ENCODE measurements at regions not wholly inside any gene's neighbourhood (a gene's known extent, or its start where the extent isn't known, plus 50 kb on each side); places are given as distances from the start of the nearest gene placed in this dataset.
A peak's percentile ranks its signal among the peaks of the same experiment; 100 is the strongest.

DNA sequence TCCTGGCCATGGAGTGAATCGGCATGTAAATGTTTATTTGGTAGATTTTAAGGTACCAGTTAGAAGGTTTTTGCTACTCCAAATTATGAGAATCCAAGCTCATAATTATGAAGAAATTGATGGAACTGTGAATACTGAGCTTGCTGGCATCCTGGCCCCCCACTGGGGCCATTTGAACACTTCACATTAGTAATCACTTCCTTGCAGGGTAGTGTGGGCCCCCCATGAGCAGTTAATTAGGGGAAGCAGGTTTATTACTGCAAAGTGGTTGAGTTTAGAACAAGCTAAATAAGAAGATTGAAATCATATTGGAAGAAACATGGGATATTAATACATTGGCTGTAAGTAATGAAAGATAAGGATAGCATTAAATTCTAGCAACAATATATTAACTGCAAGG, 86.7 kb downstream of the S1PR1 start:
- no peak for DNase-seq

DNA sequence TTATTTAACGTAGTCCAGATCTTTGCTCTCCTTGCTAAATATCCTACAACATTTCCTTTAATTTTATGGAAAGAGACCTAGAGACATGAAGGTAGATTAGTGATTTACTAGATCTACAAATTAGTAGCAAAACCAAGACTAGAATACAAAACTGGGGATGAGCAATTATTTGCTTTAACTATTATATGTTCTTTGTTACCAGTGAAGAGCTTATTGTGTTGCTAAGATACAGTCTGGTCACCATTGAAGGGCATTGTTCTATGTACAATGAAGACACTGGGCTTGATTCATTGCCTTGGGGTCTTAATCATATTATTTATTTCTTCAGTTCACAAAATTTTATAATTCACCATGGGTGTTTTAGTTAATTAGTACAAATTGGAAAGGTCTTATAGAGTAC, 88.3 kb downstream of the S1PR1 start:
- DNase-seq: no peak

DNA sequence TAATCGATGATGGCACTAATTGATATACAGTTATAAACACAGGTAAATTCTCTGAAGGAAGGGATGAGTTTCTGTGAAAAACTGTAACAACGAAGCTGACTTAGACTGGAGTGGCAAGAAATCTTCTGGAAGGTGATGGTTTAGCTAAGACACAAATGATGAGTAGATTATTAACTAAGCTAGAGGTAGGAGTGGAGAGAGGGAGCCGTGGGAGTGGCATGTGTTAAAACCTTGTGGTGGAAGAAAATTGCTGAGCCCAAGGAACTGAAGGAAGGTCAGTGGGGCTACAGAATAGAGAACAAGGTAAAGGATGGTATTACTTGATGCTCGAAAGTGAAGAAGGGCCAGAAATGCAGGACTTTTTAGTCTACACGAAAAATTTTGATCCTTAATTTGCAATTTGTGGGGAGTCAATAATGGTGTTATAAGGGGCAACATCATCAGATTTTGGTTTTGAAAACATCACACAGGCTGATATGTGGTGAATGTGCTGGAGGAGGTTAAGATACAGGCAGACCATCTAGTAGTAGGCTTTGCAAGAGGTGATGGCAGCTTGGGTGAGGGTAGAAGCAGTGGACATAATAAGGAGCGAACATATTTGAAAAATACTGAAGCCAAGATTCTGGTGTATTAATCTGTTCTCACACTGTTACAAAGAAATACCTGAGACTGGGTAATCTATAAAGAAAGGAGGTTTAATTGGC, 93.8 kb downstream of the S1PR1 start:
- DNase-seq: no peak

DNA sequence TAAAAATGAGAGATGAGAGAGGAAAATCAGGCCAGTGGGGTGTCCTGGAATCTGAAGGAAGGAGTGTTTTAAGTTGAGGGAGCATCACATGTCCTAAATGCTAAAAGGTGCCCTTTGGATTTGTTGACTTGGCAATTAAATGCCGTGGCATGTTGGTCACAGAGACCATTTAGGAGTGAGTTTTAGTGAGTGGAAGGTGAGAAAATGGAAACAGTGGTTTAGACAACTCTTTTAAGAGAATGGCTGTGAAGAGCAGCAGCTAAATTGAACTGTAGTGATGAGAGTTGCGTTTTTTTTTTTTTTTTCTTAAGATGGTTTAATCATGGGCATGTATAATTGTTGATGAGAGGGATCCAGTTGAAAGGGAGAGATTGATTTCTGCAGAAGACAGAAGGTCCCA, 95.0 kb downstream of the S1PR1 start:
- no peak for DNase-seq

DNA sequence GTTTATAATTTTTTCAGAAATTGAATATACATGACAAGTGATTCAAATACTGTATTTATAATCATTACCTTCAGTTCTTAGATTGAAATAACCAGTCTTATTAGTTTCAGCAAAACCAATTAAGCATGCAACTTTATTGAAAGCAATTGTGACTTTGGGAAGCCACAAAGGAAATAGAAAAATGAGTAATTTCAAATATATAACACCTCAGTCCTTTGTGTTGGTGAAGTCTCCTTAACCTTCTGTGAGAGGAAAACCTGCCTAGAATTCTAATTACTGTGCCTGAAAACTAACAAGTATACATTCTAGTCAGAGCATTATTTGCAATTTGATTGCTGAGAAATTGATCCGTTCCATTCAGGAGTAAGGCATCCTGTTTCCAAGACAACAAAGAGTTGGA, 95.8 kb downstream of the S1PR1 start:
- DNase-seq: no peak

DNA sequence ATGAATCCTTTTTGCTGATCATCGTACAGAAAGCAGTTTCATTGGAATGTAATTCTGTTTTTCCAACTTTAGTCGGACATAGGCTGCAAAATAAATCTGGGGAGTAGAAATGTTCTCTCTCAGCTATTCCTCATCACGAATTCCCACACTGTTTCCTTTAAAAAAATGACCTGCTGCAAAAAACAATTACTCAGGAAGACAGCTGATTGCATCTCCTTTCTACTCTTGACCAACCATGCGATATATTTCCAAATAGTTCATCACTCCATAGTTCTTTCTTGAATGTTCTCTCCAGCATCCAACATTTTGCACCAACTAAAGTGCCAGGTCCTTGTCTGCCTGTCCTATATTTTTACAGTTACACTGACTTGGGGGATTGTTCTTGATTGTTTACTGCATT, 96.4 kb downstream of the S1PR1 start:
- no peak for DNase-seq

DNA sequence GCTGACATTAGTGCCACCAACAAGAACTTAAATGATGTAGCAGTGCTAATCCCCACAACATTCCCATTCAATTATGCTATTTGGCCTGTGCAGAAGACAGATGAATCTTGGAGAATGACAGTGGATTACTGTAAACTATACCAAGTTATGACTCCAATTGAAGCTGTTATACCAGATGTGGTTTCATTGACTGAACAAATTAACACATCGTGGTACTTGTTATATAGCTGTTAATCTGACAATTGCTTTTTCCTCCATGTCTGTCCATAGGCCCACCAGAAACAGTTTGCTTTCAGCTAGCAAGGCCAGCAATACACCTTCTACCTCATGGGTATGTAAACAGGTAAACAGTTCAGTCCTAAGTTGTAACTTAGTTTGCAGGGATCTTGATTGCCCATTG, 101.1 kb downstream of the S1PR1 start:
- no peak for DNase-seq

DNA sequence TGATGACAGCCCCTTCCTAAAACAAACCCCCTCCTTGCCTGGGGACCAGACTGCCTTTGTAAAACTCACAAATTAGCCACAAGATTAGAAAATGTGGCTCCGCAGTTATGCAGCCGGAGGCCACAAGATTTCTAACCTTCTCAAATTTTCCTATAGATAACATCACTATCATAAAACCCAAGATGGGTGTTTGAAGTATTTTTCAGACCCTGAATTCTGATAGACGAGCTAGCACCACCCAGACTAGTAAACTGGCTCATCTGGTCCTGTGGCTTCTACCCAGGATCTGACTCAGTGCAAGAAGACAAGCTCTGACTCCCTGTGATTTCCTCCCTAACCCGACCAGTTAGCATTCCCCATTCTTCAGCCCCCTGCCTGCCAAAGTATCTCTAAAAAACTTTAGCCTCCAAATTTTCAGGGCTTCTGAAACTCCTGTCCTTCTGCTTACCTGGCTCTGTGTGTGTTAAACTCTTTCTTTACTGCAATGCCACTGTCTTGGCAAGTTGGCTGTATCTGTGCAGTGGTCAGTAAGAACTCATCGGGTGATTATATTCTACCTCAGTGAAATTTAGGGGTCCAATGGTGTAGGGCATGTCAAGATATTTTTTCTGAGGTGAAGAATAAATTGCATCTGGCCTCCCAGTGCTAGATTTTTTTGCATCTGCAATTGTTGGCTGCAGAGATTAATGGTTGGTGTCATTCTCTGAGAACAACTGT, 102.1 kb downstream of the S1PR1 start:
- peak in 1 of 2 experiments; percentile 6 for DNase-seq

DNA sequence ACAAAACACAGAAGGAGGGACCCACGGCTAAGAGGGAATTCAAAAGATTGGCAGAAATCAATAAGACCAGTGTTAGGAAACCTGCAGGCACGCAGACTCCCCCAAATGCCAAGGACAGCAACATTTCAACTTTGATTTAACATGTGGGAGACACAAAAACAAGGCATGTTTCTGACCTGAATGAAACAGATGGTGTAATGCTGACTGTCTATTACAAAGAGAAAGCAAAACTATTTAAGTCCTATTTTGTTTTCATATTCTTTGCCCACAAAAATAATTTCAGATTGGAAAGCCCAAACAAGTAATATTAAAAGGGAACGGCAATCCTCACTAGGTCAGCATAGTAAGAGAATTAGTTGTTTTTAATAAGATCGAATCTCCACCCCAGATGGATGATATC, 107.9 kb downstream of the S1PR1 start:
- DNase-seq: no peak

DNA sequence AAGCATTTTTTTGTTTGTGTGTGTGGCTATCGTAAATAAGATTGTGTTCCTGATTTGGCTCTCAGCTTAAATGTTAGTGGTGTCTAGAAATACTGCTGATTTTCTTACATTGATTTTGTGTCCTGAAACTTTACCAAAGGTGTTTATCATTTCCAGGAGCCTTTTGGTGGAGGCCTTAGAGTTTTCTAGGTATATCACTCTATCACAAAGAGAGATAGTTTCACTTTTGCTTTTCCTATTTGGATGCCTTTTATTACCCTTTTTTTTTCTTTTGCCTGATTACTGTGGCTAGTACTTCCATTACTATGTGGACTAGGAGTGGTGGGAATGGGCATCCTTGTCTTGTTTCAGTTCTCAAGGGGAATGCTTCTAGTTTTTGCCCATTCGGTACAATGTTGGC, 109.6 kb downstream of the S1PR1 start:
- DNase-seq: no peak

DNA sequence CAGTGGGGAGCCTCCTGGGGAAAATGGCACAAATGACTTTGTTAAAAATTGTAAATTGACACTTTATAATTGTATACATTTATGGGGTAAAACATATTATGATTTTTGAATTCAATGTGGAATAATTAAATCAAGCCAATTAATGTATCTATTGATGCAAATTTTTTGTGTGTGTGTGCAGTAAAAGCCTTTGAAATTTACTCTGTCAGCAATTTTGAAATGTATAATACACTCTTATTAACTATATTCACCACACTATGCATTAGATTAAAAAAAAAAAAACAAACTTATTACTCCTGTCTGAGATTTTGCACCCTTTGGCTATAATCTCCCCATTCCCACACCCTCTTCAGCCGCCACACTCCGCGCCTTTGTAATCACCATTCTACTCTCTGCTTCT, 119.2 kb downstream of the S1PR1 start:
- DNase-seq: no peak

DNA sequence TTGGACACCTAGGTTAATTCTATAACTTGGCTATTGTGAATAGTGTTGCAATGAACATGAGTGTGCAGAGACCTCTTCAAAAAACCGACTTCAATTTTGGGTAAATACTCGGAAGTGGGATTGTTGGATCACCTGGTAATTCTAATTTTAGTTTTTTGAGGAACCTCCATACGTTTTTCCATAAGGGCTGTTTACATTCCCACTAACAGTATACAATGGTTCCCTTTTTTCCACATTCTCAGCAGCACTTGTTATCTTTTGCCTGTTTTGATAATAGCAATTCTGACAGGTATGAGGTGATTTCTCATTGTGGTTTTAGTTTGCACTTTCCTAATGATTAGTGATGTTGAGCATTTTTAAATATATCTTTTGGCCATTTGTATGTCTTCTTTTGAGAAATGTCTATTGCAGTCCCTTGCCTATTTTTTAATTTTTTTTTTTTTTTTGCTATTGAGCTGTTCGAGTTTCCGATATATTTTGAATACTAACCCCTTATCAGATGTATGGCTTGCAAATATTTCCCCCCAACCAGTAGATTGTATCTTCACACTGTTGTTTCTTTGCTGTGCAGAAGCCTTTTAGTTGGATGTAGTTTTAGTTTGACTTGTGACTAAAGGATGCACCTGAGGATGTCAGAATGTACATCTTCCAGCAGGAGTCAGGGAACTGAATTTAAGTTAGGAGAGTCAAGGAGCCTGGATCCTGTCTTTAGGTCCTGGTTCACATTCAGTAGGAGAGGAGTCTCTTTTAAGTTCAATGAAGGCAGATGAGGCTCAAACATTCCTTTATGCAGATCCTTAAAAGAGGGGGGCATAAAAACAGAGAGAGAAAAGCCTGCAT, 120.0 kb downstream of the S1PR1 start:
- DNase-seq: no peak

DNA sequence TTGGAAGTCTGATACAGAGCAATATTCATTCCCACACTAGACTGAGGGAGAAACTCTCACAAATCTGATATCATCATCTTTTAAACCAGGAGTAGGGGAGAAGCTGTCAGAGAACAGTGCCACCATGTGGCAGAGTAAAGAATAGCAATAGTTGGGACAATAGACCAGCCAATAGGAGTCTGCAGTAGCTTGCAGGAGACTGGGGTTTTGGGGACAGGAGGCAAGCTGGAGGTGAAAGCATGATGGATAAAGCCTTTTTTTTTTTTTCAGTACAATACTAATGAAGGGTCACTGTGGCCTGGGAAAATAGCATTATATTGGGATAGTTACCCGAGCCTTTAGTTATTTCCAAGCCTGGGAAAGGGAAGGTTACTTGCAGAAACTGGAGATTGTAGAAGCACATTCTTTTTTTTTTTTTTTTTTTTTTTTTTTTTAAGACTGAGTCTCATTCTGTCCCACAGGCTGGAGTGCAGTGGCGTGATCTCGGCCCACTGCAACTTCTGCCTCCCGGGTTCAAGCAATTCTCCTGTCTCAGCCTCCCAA, 120.7 kb downstream of the S1PR1 start:
- peak; percentile 56 to 70 for DNase-seq

DNA sequence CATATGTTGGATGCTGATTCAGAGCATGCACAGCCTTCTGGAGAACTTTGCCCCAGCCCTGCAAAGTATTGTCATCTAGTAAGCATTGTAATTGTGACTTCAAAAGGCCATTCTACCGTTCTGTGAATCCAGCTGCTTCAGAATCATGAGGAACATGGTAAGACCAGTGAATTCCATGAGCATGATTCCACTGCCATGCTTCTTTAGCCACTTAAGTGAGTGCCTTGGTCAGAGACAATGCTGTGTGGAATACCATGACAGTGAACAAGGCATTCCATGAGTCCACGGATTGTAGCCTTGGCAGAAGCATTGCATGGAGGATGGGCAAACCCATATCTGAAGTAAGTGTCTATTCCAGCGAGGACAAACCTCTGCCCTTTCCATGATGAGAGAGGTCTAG, 123.7 kb downstream of the S1PR1 start:
- DNase-seq: no peak

DNA sequence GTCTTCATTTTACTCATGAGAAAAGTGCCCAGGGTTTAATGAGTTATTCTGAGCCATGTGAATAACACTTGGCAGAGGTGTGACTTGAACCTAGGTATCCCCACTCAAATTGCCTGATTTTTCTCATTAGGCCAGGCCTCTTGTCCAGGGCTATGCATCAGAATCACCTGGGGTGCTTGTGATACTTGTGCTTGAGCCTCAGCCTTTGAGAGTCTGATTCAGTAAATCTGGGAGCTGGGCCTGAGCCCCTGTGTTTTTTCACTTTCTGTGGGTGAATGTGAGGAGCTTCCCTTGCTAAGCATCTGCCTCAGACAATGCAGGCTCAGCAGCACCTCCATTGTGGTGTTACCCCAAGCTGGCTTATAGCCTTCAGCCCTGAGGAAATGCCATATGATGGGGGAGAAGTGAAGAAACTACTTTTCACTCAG, 127.1 kb downstream of the S1PR1 start:
- no peak for DNase-seq

DNA sequence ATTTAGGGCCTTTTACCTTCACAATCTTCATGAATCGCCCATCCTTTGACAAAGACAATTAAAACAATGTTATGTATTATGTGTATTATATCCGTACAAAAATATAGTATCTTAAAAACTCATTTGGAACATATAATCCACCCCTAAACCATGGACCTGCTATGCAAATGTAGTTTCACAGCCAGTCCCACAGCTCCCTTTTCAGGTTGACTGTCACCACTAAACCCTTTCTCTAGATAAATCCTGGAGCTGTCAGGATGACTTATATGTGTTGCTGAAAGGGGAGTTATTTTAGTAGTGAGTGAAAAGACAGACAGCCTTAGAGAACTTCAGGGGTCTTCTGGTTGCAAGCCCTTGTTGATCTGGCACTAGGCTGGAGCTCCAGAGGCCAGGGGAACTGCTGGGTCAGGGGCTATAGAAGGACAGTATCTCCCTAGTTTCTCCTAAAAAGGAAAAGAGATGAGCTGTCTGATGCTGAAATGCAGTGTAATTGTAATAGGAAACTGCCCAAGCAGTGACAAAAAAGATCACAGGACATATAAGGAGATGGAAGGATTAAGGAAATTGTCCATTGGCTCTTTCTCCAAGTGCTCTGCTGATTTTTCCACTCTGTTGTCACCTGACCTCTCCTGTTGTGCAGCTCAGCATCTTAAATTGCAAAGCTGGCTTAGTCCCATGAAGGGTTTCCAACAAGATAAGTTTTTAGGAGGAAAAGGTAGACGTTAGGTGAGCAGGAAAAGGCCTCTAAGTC, 127.7 kb downstream of the S1PR1 start:
- no peak for DNase-seq

DNA sequence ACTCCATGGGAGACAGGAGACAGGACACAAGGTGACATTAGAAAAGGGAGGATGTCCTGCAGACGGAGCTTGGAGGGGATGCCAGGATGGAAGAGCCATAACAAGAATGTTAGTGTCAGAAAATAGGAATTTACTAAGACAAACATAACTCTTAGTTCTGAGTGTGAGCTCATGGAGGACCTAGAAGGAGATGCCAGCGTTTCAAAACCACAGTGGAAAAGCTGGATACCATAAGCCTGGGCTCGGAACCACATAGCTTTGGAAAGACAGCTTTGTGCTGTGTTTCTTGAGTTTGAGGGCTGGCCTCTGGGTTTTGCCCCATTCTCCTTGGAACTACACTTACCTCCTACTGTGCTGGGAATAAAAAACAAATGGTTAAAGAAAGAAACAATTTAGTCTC, 128.4 kb downstream of the S1PR1 start:
- DNase-seq: no peak

DNA sequence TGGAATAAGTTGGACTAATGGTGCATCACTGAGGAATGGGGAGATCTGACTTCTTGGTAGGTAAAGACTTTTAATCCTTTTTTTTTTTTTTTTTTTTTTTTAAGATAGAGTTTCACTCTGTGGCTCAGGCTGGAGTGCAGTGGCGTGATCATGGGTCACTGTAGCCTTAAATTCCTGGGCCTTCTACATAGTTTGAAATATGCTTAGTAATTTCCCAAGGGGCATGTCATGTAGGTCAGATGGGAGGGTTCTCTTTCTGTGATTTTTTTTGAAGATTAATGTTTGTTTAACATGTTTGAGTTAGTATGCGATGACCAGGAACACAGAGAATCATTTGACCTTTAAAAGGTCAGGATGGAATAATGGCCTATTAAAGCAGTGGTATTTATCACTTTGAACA, 129.1 kb downstream of the S1PR1 start:
- DNase-seq: no peak

DNA sequence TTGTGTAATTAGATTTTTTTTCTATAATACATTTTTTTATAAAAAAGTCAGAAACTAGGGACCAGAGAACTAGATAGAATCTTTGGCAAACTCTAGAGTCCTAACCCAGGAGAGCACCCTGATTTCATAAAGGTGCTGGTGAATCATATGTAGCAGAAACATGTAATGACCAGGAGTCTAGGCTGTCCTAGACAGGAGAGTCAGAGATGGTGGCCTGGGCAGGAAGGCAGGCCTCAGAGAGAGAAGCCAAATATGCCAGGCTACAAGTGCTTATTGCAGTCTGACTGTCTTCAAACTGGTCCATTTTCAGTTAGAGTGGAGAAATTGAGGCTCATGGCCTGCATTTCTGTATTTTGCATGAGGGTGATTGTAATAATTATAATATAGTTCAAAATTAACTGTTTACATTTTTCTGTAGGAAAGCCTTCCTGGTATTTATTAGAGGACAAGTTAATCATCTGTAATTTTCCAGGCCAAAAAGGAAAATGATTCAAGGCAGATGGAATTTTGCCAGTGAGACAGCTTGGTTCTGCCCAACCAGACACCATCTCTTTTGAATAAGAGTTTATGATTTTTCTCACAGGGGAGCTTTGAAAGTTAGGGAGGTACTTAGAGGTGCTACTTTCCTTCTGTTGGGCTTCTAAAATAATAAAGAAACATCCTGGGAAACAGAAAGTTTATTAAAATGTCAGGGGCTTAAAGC, 129.8 kb downstream of the S1PR1 start:
- no peak for DNase-seq

DNA sequence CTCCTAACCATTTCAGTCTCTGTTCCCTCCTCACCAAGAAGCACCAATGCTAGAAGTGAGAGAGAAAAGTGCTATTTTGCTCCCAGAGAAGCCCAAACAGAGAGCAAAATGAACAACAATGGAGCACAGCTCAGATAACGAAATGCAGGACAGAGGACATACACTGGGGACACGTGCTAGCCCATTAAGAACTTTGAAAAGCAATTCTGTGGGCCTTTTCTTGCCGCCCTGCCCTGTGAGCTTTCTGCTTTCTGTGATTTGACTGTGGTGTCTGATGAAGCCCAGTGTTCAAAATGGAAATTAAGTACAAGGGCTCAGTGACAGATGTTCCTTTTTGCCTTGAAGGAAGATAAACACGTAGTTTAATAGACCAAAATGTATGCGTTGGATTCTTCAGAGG, 130.8 kb downstream of the S1PR1 start:
- DNase-seq: no peak

DNA sequence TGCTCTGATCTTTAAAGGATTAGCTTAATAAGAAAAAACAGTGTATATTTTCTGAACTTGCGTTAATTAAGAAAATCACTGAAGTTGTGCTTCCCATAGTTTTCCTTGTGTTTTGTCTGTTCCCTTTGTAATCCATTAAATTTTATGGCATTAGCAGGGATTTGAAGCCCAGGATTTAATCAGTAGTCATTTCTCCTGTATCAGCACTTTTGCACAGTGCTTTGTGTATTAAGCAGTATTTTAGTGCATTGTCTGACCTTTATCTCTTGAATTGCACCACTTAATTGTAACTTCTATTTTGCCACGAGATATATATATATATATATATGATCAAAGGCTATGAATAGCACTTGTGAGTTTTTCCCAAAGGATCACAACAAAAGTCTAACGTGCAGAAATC, 133.7 kb downstream of the S1PR1 start:
- no peak for DNase-seq

DNA sequence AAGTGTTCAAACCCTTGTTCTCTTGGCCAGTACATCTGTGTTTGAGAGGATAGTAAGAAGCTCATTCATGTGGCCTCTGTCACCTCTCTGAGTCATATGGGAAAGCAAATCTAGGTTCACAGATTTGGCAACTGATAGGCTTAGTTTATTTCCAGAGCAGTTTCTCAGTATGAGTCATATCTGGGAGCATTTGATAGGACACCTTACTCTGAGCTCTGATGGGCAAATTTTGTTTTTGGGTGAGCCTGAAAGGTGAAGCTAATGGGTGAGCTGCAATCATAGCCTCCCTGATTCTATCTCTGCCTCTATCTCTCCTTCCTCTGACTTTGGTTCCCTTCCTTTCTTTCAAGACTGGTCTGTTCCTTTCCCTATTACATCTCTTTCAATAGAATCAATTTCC, 134.4 kb downstream of the S1PR1 start:
- DNase-seq: no peak

All from activated CD4-positive, alpha-beta T cell treated with anti-CD3 and anti-CD28 coated beads, Interleukin-2, amount 50 U/mL, for 48 hours (primary cell).